NB4 (cell line): ENCODE measurements at regions not wholly inside any gene's neighbourhood (a gene's known extent, or its start where the extent isn't known, plus 50 kb on each side); places are given as distances from the start of the nearest gene placed in this dataset.

Experiments used
- POLR2A ChIP-seq: IDR thresholded peaks from 2 replicates; pipeline ENCODE4 v1.6.1; 2011; ENCODE audit warnings: mild to moderate bottlenecking; ENCODE audit not compliant: insufficient read length; ENCODE audit errors: extremely low read depth
- TF ChIP-seq, protein P1 (sequence below): IDR thresholded peaks from one replicate; pipeline ENCODE4 v1.5.1; 2012; ENCODE audit warnings: low read depth, low read length

DNA sequence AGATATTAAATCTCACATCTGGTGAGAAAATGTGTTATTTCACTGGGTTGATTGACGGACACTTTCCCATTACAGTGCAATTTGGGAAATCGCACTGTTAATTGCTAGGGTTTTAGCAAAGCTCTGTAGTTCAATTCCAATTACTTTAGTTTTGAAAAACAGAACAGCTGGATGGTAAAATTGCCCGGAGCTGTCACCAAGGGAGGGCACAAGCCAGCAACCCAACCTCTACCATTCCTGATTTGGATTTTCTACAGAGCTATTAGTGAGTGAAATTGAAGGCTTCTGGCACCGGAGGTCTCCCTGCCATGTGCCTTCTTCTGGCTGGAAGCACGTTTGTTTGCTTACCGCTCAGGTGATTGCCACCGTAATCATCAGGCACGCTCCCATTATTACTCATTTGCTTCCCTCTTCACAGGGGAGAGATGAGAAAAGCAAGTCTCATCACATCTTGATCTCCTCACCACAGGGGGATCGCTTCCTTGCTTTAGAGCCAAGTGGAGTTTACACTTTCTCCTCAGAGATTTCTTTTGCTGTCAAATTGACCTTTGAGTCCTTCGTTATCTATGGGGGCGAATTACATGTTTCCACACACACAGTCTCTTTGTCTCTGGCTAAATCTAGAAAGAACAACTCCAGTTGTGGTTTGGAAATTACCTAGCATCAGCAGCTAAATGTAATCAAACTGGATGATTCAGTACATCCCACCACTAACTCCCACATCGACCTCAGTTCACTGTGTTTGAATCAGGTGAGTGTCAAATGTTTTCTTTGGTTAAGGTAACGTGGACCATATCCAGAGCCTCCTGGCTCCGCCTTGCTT, 421.7 kb upstream of the GOLIM4 start:
- TF ChIP-seq, protein P1, sequence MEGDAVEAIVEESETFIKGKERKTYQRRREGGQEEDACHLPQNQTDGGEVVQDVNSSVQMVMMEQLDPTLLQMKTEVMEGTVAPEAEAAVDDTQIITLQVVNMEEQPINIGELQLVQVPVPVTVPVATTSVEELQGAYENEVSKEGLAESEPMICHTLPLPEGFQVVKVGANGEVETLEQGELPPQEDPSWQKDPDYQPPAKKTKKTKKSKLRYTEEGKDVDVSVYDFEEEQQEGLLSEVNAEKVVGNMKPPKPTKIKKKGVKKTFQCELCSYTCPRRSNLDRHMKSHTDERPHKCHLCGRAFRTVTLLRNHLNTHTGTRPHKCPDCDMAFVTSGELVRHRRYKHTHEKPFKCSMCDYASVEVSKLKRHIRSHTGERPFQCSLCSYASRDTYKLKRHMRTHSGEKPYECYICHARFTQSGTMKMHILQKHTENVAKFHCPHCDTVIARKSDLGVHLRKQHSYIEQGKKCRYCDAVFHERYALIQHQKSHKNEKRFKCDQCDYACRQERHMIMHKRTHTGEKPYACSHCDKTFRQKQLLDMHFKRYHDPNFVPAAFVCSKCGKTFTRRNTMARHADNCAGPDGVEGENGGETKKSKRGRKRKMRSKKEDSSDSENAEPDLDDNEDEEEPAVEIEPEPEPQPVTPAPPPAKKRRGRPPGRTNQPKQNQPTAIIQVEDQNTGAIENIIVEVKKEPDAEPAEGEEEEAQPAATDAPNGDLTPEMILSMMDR: no peak
- TF ChIP-seq POLR2A: no peak
